NCI-H526 (cell line): ENCODE measurements at regions not wholly inside any gene's neighbourhood (a gene's known extent, or its start where the extent isn't known, plus 50 kb on each side); places are given as distances from the start of the nearest gene placed in this dataset.
A peak's percentile ranks its signal among the peaks of the same experiment; 100 is the strongest.
"Not testable (repeated sequence)": the region's sequence is repeated elsewhere in the genome, so short reads cannot be mapped to it uniquely, and the experiment has no call there.

ENCODE experiments used
- DNase-seq, 2 experiments: peaks; one replicate each; lab custom pipeline; 2025; lab: John Stamatoyannopoulos, UW

DNA sequence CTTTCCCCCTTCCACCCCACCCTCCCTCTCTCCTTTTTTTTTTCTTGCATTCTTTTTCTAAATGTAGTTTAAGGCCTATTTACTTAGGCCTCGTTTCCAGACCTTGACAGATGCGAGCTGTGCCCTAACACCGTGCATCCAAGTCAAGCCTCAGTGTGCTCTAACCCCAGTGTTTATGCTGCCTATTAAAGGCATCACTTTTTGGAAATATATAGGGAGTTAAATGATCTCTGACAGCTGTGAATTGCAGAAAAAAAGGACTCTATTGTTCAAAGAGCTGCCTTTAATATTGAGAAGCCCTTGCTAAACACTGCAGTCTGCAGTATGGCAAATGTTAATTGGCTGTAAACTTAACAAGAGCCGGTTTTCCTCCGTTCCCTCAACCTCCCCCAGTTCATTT is 270.4 kb upstream of the TUT7 start:
- DNase-seq: no peak

DNA sequence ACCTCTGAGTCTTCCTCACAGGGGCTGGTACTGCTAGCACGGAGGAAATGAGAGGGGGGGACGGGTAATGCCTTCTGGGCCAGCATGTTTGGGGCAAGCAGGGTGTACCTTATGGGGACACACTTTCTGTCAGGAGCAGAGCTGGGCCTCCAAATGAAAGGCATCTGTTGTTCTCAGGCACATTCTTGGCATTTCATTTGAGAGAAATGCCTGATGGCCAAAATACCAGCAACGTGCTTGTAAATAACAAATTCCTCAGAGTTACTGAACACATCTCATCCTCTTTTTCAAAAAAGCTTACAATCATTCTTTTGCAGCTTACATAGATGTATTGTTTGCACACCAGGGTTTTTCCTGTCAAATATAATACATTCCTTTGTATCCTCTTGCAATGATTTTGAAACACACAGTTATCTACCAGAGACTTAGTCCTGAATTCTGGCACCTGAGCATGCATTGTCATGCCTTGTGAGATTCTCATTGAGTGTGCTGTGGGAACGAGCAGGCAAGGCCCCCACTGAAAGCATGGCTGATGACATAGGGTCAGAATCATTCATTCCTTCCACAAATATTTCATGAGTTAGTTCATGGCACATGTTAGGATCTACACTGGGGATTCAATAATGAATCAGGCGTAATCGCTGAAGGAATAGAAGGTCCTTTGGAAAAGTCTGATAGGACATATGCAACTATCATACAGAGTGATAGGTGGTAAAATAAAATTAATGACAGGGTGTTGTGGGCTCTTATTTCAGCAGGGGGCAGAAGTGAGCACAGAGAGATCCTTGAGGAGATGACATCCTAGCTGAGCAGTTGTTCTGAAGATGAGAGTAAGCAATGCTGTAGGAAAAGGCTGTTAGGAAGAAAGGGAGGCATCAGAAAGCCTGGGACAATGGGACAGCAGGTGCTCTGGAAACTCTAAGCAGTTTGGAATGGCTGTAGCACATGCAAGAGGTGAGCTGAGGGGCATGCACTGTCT is 260.9 kb upstream of the TUT7 start:
- peak in 1 of 2 experiments; percentile 31 for DNase-seq

DNA sequence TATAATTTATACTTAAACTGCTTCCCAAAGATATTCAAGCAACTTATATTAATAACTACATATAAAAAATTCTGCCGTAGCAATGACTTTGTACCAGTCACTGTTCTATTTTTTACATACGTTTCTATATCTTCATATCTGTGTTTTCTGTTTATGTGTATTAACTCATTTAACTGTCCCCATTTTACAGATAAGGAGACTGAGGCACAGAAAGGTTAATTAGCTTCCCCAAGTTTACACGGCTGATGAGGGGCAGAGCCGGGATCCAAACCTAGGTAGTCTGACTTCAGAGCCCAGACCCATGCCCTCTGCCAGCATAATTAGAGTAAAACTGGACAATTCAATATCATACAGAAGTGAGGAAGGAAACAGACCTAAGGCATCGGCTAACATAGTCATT is 259.7 kb upstream of the TUT7 start:
- DNase-seq: no peak

DNA sequence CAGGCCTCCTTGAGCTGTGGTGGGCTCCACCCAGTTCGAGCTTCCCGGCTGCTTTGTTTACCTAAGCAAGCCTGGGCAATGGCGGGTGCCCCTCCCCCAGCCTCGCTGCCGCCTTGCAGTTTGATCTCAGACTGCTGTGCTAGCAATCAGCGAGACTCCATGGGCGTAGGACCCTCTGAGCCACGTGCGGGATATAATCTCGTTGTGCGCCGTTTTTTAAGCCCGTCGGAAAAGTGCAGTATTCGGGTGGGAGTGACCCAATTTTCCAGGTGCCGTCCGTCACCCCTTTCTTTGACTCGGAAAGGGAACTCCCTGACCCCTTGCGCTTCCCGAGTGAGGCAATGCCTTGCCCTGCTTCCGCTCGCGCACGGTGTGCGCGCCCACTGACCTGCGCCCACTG is 257.3 kb upstream of the TUT7 start:
- not testable (repeated sequence) for DNase-seq

DNA sequence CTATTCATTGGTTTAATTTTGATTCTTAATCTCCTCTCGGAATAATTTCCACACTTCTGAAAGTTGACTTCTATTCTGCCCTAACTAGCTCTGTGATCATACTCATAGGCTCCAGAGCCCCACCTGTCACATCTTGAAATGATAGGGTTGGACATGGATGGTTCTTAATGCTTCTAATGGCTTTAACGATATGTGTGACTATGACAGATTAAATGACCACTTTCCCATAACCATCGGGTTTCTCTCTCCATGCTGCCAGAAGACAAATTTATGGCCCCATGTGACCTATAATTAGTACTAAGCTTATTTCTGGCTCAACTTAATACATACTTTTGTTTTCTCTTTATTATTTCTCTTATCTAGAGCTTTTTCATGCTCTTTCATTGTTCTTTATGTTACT is 251.1 kb upstream of the TUT7 start:
- DNase-seq: no peak

DNA sequence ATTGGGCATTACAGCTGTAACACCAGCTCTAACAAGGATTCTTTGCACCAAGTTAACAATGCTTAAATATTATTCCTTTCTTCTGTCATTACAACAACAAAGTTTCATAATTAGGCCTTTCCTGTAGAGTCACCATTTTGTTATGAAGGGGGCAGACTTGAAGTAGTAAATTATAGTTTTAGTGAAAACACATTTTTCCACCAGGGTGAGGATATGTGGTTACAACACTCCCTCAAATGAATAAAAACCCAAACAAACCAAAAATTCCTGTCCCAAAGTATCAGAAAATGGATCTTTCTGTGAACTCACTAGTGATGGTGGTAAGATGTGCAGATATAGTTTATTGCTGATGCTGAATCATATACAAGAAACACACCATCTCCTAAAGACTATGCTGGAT is 250.5 kb upstream of the TUT7 start:
- DNase-seq: no peak

DNA sequence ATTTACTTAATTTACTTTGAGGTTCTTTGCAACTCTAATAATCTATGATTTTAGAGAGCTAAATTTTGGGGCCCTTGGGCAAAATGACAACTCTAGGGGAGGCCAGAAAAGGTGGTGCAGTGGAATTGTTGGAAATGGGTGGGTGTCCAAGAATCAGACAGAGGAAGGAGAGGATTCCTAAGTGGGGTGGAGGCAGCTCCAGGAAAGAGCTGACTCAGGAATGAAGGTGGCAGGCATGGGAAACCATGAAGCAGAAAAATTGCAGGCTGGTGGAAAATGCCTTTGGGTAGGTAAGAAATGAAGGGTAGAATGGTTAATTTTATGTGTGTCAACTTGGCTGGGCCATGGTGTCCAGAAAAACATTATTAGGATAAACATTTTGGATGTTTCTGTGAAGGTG is 248.5 kb upstream of the TUT7 start:
- DNase-seq: no peak

DNA sequence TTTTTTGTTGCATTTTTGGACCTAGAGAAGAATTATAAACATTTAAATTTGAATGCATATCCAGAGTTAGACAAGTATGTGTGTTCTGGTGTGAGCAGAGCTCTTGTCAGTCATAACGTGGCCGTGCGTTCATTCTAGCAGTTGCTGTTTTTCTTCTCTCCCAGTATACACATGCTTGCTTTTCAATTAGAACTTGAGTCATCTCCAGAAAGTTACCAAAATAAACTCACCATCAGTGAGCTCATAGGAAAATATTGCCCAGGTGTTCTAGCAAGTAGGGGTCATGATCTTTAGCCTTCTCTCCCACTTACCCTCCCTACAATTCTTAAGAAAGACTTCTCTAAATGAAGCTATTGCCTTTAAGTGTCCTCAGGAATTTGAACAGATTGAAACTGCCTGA is 247.5 kb upstream of the TUT7 start:
- no peak for DNase-seq

DNA sequence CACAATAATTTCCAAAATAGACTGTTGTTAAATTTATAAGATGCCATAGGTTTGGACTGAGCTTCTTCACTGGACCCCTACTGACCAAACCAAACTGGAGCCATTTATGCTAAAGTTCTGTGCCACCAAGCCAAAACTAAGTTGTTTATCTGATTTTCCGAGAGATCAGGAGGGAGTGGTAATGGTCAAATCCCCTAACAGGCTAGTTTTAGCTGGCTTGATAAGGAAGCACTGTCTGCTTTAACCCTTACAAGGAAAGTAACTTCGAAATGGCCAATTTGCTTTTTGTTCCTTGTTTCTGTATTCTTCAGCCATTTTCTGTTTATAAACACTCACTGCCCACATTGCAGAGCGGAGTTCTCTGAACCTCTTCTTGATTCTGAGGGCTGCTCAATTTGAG is 246.8 kb upstream of the TUT7 start:
- DNase-seq: no peak

DNA sequence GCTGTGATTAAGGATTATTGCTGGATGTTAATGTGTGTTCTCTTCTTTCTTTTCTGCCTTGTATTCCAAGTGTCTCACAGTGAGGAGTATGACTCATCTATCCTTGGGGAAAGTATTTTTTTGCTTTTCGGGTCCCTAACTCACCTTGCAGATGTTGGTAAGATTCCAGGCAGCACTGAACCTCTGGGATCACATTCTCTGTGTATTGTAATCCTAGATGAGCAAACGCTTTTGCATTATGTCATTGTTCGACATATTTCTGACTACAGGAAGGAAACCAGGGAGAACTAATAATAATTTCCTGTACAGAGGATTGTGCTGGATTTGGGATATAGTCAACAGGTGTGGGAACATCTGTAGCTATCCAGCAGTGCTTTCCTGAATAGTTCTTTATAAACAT is 246.1 kb upstream of the TUT7 start:
- DNase-seq: no peak

DNA sequence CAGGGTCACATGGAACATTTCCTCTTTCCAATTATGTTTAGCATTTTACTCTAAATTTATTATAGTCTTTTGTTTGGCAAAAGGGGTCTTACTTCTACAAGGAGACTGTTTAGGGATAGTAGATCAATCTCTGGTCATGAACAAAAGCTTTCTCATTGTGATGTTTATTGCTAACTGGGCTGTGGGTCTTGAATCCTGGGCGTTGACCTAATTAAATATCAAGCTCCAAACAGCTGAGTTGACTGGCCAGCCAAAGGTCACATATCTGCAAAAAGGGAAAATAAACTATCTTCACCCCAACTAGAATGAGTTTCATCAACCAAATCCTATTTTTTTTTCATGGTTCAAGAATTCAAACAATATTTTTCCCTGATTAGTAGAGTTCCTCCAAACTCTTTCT is 245.4 kb upstream of the TUT7 start:
- DNase-seq: no peak

DNA sequence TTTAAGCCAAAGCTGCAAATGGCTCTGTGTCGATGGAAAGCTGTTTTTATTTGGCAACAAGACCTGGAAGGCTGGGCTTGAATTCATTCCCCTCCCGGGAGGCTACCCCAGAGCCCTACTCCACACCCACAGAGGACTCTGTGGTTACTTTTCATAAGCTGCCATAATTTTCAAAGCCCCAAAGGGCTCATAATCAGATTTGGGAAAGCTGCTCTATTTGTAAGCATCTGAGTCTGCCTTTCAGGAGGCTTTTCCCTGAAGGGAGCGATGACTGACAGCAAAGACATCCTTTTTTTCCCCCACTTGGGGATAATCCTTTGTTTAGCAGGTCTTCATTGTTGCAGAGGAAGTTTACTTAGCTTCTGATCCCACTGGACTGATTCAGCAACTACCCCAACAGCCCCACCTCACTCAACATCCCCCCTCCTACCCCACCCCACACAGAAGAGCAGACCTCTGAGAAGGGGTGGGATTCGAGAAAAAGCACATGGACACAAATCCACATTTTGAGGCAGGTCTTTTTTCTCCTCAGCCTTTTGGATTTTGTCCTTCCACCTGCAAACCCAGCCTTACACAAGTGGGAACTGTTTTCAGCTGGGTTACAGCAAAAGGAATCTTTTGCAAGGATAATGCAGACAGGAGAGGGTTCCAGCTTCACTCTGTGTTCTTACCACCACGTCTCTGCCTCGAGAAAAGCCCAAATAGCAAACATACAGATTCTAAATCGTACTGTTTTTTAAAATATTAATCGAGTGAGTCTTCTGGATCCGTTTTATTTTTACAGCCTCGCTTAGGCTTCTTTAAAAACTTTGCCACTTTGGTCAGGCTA is 244.4 kb upstream of the TUT7 start:
- DNase-seq: no peak

DNA sequence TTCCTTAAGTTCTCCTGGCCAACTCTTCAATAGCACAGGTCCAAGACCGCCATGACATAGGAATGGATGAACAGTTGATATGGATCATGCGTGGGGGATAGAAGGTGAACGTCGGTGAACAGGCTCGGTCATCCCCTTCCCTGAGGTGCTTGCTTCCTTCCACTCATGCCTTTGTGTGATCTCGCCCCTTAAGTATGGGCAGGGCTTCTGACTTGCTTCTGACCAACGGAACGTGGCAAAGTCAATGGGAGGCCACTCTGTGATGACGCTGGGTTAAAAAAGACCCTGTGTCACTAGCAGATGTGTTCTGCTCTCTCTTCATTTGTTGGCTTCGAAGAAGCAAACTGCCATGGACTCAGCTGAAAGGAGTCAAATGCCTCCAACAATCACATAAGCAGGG is 240.5 kb upstream of the TUT7 start:
- DNase-seq: no peak

DNA sequence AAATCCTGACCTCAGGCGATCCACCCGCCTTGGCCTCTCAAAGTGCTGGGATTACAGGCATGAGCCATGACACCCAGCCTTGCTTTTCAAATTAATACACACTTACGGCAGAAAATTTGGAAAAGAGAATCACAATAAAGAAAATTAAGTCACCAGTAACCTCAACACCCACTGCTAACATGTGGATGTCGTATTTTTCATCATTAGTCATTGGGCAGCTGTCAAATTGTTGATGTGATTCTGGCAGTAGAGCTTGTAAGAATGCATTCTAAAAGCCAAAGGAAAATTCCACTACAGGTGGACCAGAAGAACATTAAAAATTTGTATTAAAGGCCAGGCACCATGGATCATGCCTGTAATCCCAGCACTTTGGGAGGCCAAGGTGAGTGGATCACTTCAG is 237.3 kb upstream of the TUT7 start:
- DNase-seq: no peak

DNA sequence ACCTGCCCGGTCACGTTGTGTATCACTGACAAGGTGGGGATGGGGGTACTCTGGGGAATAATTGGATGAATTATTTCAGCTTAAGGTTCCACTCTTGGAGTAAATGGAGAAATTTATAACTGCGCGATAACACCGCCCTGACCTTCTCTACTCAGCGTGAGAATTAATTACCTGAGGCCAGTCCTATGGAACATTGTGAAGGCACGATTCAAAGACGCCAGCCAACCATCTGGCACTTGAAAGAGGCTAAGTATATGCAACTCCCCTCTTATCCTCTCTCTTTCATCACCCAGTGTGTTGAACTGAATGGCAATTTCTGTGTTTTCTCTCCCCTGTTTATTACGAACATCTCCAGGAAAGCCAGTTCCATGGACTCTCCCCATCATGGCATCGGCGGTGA is 235.5 kb upstream of the TUT7 start:
- DNase-seq: no peak

DNA sequence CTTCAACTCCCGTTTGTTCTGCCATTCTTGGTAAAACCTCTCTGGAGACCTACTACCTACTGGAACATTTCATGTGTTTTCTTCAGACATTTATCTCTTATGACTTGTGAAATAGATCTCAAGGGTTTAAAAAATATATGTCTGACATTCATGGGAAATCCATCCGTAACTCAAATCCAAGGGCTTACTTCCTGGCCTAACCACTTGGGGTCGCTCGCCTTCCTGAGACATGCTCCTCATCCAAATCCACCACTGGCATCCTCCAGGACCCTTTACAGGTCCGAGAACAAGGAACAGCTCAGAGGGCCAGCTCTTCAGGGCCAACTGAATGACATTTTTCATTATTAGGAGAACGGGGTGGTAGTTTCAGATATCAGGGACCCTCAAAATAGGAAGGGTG is 235.1 kb upstream of the TUT7 start:
- peak in 1 of 2 experiments; percentile 1 for DNase-seq

DNA sequence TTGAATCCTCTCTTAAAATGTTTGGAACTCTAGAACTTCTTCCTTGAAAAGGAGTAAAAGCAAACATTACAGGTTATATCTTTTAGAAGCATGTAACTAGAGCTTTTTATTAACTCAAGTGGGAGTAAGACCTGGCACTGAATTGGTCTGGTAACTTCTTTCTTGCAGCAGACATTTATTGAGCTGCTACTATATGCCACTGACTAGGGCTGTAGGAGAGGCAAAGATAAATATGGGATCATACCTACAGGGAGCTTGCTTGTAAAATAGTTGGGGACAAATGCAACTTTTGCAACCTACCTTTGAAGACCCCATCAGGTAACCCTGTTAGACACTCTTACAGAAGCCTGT is 231.9 kb upstream of the TUT7 start:
- no peak for DNase-seq

DNA sequence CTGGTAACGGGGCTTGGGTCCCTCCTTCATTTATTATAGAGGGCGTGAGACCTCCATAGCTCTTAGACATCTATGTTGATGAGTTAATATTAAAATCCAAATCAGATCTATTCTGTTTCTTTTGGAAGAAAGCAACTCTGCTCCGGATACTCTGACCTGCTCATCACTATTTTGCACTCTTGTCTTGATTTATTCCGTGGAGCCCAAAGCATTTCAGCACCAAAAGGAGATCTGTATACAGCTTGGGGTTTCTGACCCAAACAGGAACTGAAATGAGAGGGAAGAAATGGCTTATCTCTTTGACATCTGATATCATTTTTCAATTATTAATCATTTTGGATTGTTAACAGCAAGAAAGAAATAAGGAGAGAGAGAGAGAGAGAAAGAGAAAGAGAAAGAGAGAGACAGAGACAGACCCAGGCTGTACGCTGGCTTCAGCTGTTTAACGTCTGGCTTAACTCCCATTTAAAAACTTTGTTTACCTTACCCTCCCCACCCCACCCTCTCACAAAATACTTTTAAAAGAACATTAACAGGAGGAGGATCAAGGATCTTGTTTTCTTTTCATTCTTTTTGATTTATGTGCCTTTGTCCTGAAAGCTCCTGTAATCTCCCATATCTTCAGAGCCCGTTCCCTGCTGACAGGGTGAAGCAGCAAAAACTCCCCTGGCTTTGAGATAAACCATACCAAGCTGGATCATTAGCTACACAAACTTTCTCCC is 231.4 kb upstream of the TUT7 start:
- DNase-seq: no peak

DNA sequence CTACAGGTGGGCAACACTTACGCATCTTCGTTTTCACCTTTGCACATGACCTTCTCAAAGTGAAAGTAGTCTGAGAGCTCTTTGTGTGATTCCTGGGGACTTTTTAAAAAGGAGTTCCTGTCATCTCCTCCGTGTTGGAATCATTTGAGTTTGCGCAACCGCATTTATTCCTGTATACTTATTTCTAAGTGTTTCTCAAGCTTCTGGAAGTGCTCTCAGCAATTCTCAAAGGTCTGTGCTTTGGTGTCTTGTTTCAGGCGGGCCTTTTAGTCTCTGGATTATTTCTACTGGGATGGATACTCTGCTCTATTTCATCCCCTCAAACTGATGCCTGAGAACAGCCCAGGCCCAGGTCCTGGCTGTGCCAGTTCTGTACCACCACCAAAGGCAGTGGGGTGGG is 226.5 kb upstream of the TUT7 start:
- DNase-seq: no peak

DNA sequence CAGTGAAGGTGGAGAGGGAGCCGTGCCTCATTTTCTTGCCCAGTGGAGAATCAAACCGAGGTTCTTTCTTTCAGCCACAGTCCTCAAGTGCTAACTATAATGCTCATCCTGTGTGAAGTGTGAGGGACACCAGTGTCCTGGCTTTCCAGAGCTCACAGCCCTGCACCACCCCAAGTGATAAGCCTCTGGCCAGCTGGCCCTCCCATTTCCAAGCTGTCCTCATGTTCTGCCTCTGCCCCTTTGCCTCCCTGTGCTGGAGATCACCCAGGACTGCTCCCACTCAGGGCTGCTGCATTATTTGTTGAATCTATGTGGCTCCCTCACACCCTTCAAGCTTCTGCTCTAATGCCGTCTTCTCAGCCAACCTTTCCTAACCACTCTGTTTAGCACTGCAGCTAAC is 224.5 kb upstream of the TUT7 start:
- no peak for DNase-seq

DNA sequence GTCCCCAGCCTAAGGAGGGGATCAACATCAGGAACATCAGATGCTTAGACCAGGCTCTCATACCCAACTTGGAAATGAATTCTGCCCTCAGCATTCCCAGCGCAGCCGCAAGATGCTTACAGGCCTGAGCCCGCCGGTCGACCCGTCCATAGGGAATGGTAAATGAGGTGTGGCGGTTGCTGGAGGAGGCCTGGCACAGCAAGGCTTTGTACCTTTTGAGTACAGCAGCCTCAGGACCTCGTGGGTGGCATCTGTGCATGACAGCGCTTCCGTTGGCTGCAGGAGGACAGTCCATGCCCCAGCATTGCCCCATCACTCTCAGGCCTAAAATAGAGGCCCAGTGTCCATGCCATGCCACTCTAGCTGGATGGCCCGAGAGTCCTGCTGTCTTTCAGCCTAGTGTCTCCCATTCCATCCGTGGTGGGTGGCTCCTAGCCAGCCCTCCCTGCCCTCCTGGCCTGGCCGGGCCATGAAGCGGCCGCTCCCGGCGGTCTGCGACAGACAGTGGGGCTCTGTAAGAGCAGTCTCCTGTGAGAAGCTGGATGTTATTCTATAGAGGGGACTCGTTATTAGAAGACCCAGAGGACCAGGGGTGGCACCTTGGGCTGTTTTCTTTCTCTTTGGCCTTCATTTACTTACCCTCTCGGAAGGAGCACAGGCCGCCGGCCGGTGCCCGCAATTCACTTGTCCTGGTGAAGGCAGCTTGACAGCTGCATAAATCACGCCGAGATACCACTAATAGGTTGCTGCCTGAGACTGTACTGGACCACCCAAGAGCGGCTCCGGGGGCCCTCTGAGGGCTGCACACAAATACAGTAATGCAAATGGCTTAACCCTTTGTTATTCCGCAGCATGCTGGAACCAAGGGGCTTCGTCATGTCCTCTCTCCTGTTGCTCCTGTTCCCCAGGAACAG is 223.5 kb upstream of the TUT7 start:
- no peak for DNase-seq
